ENCODE measurements at regions not wholly inside any gene's neighbourhood (a gene's known extent, or its start where the extent isn't known, plus 50 kb on each side); places are given as distances from the start of the nearest gene placed in this dataset.

GRCh38 chrX:45577361-45577760 lies 376.7 kb upstream of the DIPK2B start:
- TF ChIP-seq ZNF605 (CRISPR knock-in tag; IDR thresholded peaks at IDR 0.05) (no peak), MED1 (CRISPR knock-in tag; IDR thresholded peaks at IDR 0.05) (no peak), IKZF1 (IDR thresholded peaks at IDR 0.05) (no peak), SMARCC2 (IDR thresholded peaks at IDR 0.05) (no peak), SRSF9 (IDR thresholded peaks at IDR 0.05; ENCODE audit: borderline replicate concordance, insufficient read depth, low read depth, low read length, poor library complexity, severe bottlenecking) (no peak), SALL2 (CRISPR knock-in tag; IDR thresholded peaks at IDR 0.05) (no peak), ZSCAN25 (CRISPR knock-in tag; IDR thresholded peaks at IDR 0.05) (no peak), ZNF572 (CRISPR knock-in tag; IDR thresholded peaks at IDR 0.05) (no peak), ZNF563 (CRISPR knock-in tag; IDR thresholded peaks at IDR 0.05) (no peak), MYPOP (CRISPR knock-in tag; IDR thresholded peaks at IDR 0.05) (no peak), BRCA1 (CRISPR knock-in tag; IDR thresholded peaks at IDR 0.05) (no peak)
- FAIRE-seq, result no peak

More at GRCh38 chrX:45577361-45577760, 376.7 kb upstream of the DIPK2B start:
- intact Hi-C loops (cut with micrococcal nuclease; ENCODE audit: unreplicated experiment), result no loop called here
- CTCF ChIA-PET (ENCODE audit: low intra/inter-chr PET ratio, low total read pairs), result no interaction called here
- Histone ChIP-seq H3K9me3 (ENCODE audit: low read length) (no peaks in the 10 kb centered on the region; the same call in 1 of the 2 replicates), H3K4me1 (ENCODE audit: insufficient read depth, low read length) (no peaks in the 10 kb centered on the region), H3K9ac (ENCODE audit: insufficient read depth, low read depth, low read length) (no peak overlapping the region), H3K36me3 (replicated peaks in 1 of 2; ENCODE audit: control insufficient read depth in 1 of 2, insufficient read depth in 2 of 2, low read length in 2 of 2) (no peaks in the 10 kb centered on the region), H3K27me3 (ENCODE audit: control insufficient read depth in 1 of 2, insufficient read depth in 2 of 2, low read length in 2 of 2) (no peaks in the 10 kb centered on the region), H2AFZ (ENCODE audit: low read length) (no peak overlapping the region), H3K79me2 (ENCODE audit: insufficient read depth, low read length) (no peaks in the 10 kb centered on the region), H3K4me3 (replicated peaks in 1 of 3; ENCODE audit: insufficient read depth in 1 of 3, low read depth in 2 of 3, low read length in 3 of 3) (no peak overlapping the region), H3K27ac (ENCODE audit: extremely low read length, insufficient read depth, low read length) (no peak overlapping the region), H4K20me1 (ENCODE audit: insufficient read depth, low read length) (no peaks in the 10 kb centered on the region), H3K4me2 (ENCODE audit: low read depth, low read length) (no peak overlapping the region)
- in situ Hi-C loops (cut with HindIII; ENCODE audit: extremely low pct_ligation_motif_present, low pct_unique_long_range_greater_than_20kb), result no loop called here
- POLR2A ChIA-PET, result no interaction called here
- ATAC-seq, result no peak
- BruUV-seq (replicated peaks), result no TSS peak
- no CpG with 5 or more reads among the region's 1 CpG for WGBS (ENCODE audit: low lambda C conversion rate)
- no peak for DNase-seq (ENCODE audit: low spot score)
